ENCODE measurements at regions not wholly inside any gene's neighbourhood (a gene's known extent, or its start where the extent isn't known, plus 50 kb on each side); places are given as distances from the start of the nearest gene placed in this dataset.
"Not testable (repeated sequence)": the region's sequence is repeated elsewhere in the genome, so short reads cannot be mapped to it uniquely, and the experiment has no call there.

DNA sequence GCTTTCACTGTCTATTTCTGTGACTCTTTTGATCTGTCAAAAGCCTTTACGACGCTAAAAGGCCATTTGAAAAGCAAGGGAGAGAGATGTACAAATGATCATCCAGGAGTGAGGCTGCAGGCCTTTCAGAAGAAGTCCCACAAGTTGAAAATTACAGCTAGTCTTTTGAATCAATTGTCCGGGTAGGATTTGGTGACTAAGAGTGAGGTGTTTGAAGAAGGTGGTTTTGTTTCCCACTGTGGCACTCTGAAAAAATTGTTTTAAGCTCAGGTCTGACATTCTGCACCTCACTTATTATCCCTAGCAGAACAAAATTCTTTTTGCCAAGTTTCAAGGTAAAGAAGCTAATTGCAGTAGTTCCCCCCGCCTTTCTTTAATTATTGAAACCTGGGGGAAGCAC, 50.8 kb upstream of the TMEM108 start:
- H3K27ac ChIP-seq, result no peak overlapping the region
- no peak for TF ChIP-seq ZFX (IDR thresholded peaks at IDR 0.05)
- TF ChIP-seq, protein P1, sequence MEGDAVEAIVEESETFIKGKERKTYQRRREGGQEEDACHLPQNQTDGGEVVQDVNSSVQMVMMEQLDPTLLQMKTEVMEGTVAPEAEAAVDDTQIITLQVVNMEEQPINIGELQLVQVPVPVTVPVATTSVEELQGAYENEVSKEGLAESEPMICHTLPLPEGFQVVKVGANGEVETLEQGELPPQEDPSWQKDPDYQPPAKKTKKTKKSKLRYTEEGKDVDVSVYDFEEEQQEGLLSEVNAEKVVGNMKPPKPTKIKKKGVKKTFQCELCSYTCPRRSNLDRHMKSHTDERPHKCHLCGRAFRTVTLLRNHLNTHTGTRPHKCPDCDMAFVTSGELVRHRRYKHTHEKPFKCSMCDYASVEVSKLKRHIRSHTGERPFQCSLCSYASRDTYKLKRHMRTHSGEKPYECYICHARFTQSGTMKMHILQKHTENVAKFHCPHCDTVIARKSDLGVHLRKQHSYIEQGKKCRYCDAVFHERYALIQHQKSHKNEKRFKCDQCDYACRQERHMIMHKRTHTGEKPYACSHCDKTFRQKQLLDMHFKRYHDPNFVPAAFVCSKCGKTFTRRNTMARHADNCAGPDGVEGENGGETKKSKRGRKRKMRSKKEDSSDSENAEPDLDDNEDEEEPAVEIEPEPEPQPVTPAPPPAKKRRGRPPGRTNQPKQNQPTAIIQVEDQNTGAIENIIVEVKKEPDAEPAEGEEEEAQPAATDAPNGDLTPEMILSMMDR (conservative IDR thresholded peaks at IDR 0.05), result no peak

DNA sequence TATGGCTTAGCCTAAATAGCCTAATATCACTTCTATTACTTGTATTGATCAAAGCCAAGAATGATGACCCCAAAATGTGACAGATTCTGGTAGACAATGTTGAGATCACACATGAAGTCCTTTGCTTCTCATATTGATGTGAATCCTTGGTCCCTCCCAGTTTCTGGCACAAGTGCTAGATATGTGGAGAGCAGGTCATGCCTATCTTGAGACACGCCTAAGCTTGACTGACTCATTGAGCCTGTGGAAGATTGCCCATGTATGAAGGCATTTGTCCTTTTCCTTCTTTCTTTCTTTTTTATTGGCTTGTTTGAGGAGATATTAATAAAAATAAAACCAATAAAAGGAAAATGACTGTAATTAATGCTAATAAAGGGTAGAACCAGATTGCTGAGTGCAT, 54.0 kb upstream of the TMEM108 start:
- no peak for TF ChIP-seq ZFX (IDR thresholded peaks at IDR 0.05)
- TF ChIP-seq, protein P1 (conservative IDR thresholded peaks at IDR 0.05), result no peak
- no peak overlapping the region for H3K27ac ChIP-seq

DNA sequence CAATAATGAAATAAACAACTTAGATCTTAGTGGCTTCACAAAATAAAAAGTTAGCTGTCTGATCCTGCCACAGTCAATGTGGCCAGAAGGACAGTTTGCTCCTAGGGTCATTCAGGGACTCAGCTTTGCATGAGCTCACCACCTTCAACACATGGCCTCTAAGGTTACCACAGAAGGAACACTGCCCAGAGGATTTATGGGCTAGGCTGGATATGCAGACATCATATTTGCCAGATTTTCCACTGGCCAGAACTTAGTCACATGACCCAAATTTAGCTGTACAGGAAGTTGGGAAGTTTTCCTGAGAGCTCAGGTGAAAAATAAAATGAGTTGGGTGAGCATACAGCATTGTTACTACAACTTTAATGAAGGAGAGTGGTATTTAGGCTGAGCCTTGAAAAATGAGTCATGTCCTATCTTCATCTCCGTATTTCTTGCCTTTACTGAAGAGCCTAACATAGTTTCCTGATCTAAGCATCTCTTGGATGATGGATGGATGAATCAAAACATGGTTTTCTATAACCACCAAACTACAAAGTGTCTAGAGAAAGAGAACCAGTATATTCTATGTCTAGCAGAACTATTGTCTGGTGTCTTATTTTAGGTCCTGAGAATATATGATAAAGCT, 54.9 kb upstream of the TMEM108 start:
- TF ChIP-seq, protein P1 (conservative IDR thresholded peaks at IDR 0.05), result no peak
- no peak for TF ChIP-seq ZFX (IDR thresholded peaks at IDR 0.05)
- no peak overlapping the region for H3K27ac ChIP-seq

DNA sequence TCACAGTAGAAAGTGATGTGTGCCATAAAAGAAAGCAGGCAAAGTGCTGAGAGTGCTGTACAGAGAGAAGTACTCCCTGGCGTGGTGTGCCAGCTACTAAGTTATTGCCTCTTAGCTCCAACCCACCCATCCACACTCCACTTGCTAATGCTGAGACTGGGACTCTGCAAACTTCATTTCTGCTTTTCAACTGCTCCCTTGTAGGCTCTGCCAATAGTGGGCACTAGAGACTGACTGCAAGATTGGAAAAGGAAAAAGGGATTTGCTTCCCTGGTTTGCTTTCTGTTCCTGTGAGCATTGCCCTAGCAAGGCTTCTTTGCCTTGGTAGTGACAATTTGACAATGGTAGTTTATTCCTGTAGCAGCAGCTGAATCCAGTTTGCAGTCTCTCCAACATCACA, 56.5 kb upstream of the TMEM108 start:
- H3K27ac ChIP-seq, result no peak overlapping the region
- TF ChIP-seq, protein P1 (conservative IDR thresholded peaks at IDR 0.05), result peak; percentile 10
- TF ChIP-seq ZFX (IDR thresholded peaks at IDR 0.05), result no peak

DNA sequence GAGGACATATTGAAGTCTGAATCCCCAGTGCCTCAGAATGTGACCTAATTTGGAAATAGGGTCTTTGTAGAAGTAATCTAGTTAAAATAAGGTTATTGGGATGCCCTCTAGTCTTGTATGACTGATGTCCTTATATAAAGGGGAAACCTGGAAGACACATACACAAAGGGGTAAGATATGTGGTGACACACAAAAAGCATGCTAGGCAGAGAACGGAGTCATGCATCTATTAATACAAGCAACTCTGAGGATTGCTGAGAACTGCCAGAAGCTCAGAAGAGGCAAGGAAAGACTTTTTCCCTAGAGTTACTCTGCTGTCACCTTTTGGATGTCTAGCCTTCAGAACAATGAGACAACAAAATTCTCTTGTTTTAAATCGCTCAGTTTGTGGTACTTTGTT, 58.1 kb upstream of the TMEM108 start:
- TF ChIP-seq, protein P1 (conservative IDR thresholded peaks at IDR 0.05), result no peak
- no peak for TF ChIP-seq ZFX (IDR thresholded peaks at IDR 0.05)
- H3K27ac ChIP-seq, result no peak overlapping the region

DNA sequence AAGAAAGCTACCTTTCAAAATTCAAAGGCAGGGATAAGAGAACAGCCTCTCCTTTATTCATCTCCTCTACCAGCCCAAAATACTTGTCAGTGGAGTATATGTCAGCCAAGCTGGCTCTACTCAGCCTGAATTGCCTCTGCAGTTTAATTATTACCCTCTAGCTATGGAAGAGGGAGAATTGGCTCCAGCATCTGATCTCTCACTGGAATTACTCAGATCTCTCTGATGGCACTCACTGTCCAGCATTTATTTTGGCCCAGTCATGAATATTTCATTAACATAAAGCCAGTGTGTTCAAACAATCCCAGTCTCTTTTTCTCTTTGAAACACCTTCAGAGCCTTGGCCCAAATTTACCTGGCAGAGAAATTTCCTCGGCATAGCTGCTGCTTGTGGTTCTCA, 58.6 kb upstream of the TMEM108 start:
- no peak overlapping the region for H3K27ac ChIP-seq

DNA sequence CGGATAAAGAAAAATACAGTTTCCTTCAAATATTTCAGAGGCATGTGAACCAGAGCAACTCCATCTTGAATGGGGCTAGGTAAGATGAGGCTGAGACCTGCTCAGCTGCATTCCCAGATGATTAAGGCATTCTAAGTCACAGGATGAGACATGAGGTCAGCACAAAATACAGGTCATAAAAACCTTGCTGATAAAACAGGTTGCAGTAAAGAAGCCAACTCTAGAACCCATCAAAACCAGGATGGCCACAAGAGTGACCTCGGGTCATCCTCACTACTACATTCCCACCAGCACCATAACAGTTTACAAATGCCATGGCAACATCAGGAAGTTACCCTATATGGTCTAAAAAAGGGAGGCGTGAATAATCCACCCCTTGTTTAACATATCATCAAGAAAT, 59.2 kb upstream of the TMEM108 start:
- H3K27ac ChIP-seq, result not testable (repeated sequence)

More for the DNA sequence above, 58.6 kb upstream of the TMEM108 start:
- TF ChIP-seq ZFX (IDR thresholded peaks at IDR 0.05), result no peak
- TF ChIP-seq, protein P1 (conservative IDR thresholded peaks at IDR 0.05), result no peak

DNA sequence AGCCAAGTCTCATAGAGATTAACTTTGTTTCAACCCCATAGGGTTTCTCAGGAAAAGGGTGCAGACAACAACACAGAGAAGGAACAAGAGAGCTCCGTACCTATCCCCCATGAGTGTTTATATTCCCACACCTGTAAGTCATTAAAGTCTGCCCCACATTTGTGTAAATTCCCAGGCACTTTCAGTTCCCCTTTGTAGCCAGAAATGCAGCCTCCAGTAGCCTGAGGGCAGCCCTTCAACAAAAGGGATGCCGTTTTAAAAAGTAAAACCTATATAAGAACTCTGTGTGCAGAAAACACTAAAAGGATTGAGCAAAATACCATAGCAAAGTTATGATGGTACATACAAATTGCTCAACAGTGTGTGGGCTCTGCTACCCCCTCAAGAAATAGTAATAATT, 59.7 kb upstream of the TMEM108 start:
- TF ChIP-seq ZFX (IDR thresholded peaks at IDR 0.05), result no peak
- TF ChIP-seq, protein P1 (conservative IDR thresholded peaks at IDR 0.05), result no peak
- H3K27ac ChIP-seq, result no peak overlapping the region
